HepG2 (cell line): ENCODE measurements at regions not wholly inside any gene's neighbourhood (a gene's known extent, or its start where the extent isn't known, plus 50 kb on each side); places are given as distances from the start of the nearest gene placed in this dataset.

Experiments used
- ATAC-seq: fragments of 200-7000 bp; cut with Tn5 transposase; 3 replicates; pipeline ENCODE4 v1.9.1; 2020; ENCODE audit warnings: mild to moderate bottlenecking, moderate library complexity
- BruUV-seq: library from RNA; stranded (reverse); fragments of 400-500 nt; replicated peaks from 2 replicates; lab custom pipeline; 2021; lab: Mats Ljungman, UMichigan
- CTCF ChIA-PET: fragments of 300-600 bp; formaldehyde crosslinking; extraction: SDS; loops from one replicate; lab custom pipeline; 2021; ENCODE audit warnings: low total read pairs, inconsistent platforms, low intra/inter-chr PET ratio; lab: Yijun Ruan, JAX
- POLR2A ChIA-PET: fragments of 350-600 bp; sonication (Branson Sonifier 250); formaldehyde crosslinking; loops from one replicate; lab custom pipeline; 2020; ENCODE audit warnings: antibody characterized with exemption, inconsistent platforms; lab: Yijun Ruan, JAX
- DNase-seq: peaks from one replicate; pipeline ENCODE4 v3.0.0-alpha.2; 2015; ENCODE audit warnings: low spot score
- FAIRE-seq: peaks from 3 replicates; lab custom pipeline; 2011; peaks lifted over from hg19 to GRCh38; lab: Jason Lieb, UNC
- H2AFZ ChIP-seq: one replicate; pipeline ENCODE4 v1.6.1; 2011; ENCODE audit warnings: low read length, inconsistent platforms
- H3K27ac ChIP-seq: fragments of 300-600 bp; 3 replicates; pipeline ENCODE4 v1.8.0; 2011; ENCODE audit warnings: mixed run types, mild to moderate bottlenecking, mixed read lengths, low read length, inconsistent platforms; ENCODE audit not compliant: insufficient read depth; ENCODE audit errors: extremely low read length
- H3K27me3 ChIP-seq, 2 experiments: fragments of 200-600 bp in 1 of 2; 2 replicates in 1 of 2; 3 replicates in 1 of 2; pipeline versions ENCODE4 v1.6.0 to v1.8.0; 2011; ENCODE audit warnings: low read length in 2 of 2, mild to moderate bottlenecking in 2 of 2, moderate library complexity in 2 of 2, inconsistent platforms in 1 of 2; ENCODE audit not compliant: insufficient read depth in 2 of 2, control insufficient read depth in 1 of 2
- H3K36me3 ChIP-seq, 2 experiments: fragments of 200-600 bp in 1 of 2; replicated peaks in 1 of 2; 2 replicates in 1 of 2; 3 replicates in 1 of 2; pipeline versions ENCODE4 v1.5.1 to v1.8.0; 2011; ENCODE audit warnings: low read length in 2 of 2, inconsistent platforms in 1 of 2; ENCODE audit not compliant: insufficient read depth in 2 of 2, control insufficient read depth in 1 of 2
- H3K4me1 ChIP-seq: 2 replicates; pipeline ENCODE4 v1.5.1; 2012; ENCODE audit warnings: low read length, inconsistent platforms; ENCODE audit not compliant: insufficient read depth
- H3K4me2 ChIP-seq: 2 replicates; pipeline ENCODE4 v1.6.0; 2011; ENCODE audit warnings: low read depth, low read length, inconsistent platforms
- H3K4me3 ChIP-seq, 3 experiments: fragments of 200-600 bp in 1 of 3; sonication (generic), shearing (Covaris generic) in 1 of 3; replicated peaks in 1 of 3; 2 replicates each; pipeline ENCODE4 v1.5.1; 2011 to 2016; ENCODE audit warnings: low read length in 3 of 3, inconsistent platforms in 2 of 3, low read depth in 2 of 3, mild to moderate bottlenecking in 2 of 3, control low read depth in 1 of 3, mixed read lengths in 1 of 3; ENCODE audit not compliant: insufficient read depth in 1 of 3
- H3K79me2 ChIP-seq: one replicate; pipeline ENCODE4 v1.6.1; 2011; ENCODE audit warnings: low read length, inconsistent platforms; ENCODE audit not compliant: insufficient read depth
- H3K9ac ChIP-seq: 2 replicates; pipeline ENCODE4 v1.6.0; 2011; ENCODE audit warnings: mild to moderate bottlenecking, low read depth, low read length, inconsistent platforms; ENCODE audit not compliant: insufficient read depth
- H3K9me3 ChIP-seq: 2 replicates; pipeline ENCODE4 v1.5.1; 2012; ENCODE audit warnings: mild to moderate bottlenecking, low read length
- H4K20me1 ChIP-seq: 2 replicates; pipeline ENCODE4 v1.6.0; 2011; ENCODE audit warnings: inconsistent platforms, mild to moderate bottlenecking, low read length, moderate library complexity; ENCODE audit not compliant: insufficient read depth
- CBX2 ChIP-seq, 2 experiments: fragments of 200-600 bp in 1 of 2; sonication (generic); formaldehyde crosslinking in 1 of 2; IDR thresholded peaks; 2 replicates each; pipeline versions ENCODE4 v1.7.0 to v1.8.1; 2018 to 2022; ENCODE audit warnings: low read depth in 2 of 2, low read length in 1 of 2, mild to moderate bottlenecking in 1 of 2, missing genetic modification reagents in 1 of 2
- ELK4 ChIP-seq: sonication (generic); formaldehyde crosslinking; IDR thresholded peaks from 2 replicates; pipeline ENCODE4 v1.9.0; 2021; ENCODE audit warnings: missing genetic modification reagents, borderline replicate concordance
- EZH2 ChIP-seq: conservative IDR thresholded peaks from 2 replicates; pipeline ENCODE4 v1.6.1; 2012; ENCODE audit warnings: mild to moderate bottlenecking, low read depth, low read length, moderate library complexity
- NFE2 ChIP-seq: sonication (generic); formaldehyde crosslinking; IDR thresholded peaks from 2 replicates; pipeline ENCODE4 v1.4.0; 2020; ENCODE audit warnings: missing genetic modification reagents
- RARG ChIP-seq: sonication (generic); formaldehyde crosslinking; IDR thresholded peaks from 2 replicates; pipeline ENCODE4 v1.4.0; 2020; ENCODE audit warnings: low read depth, mild to moderate bottlenecking, missing genetic modification reagents
- RNF219 ChIP-seq: sonication (generic); formaldehyde crosslinking; IDR thresholded peaks from 2 replicates; pipeline ENCODE4 v1.5.0; 2020; ENCODE audit warnings: mild to moderate bottlenecking, missing genetic modification reagents
- TAF1 ChIP-seq: sonication (generic); formaldehyde crosslinking; IDR thresholded peaks from 2 replicates; pipeline ENCODE4 v1.4.0; 2020; ENCODE audit warnings: missing genetic modification reagents
- ZEB1 ChIP-seq: IDR thresholded peaks from 2 replicates; pipeline ENCODE4 v1.6.1; 2012; ENCODE audit warnings: mild to moderate bottlenecking, low read depth, inconsistent platforms; ENCODE audit not compliant: insufficient replicate concordance
- ZFP91 ChIP-seq: sonication (generic); formaldehyde crosslinking; IDR thresholded peaks from 2 replicates; pipeline ENCODE4 v1.9.0; 2022; ENCODE audit warnings: missing genetic modification reagents, mild to moderate bottlenecking, borderline replicate concordance
- ZNF225 ChIP-seq: sonication (generic); formaldehyde crosslinking; IDR thresholded peaks from 2 replicates; pipeline ENCODE4 v1.4.0; 2020; ENCODE audit warnings: mild to moderate bottlenecking, missing genetic modification reagents
- ZNF530 ChIP-seq: sonication (generic); formaldehyde crosslinking; IDR thresholded peaks from 2 replicates; pipeline ENCODE4 v1.5.0; 2020; ENCODE audit warnings: low read depth, mild to moderate bottlenecking, missing genetic modification reagents
- ZNF605 ChIP-seq: sonication (generic); formaldehyde crosslinking; IDR thresholded peaks from 2 replicates; pipeline ENCODE4 v1.8.0; 2022; ENCODE audit warnings: mild to moderate bottlenecking, missing genetic modification reagents
- ZNF639 ChIP-seq: conservative IDR thresholded peaks from 2 replicates; pipeline ENCODE4 v1.6.1; 2018; ENCODE audit warnings: missing genetic modification reagents
- ZSCAN30 ChIP-seq: sonication (generic); formaldehyde crosslinking; IDR thresholded peaks from 2 replicates; pipeline ENCODE4 v1.5.0; 2020; ENCODE audit warnings: mild to moderate bottlenecking, missing genetic modification reagents
- WGBS: methylation state at CpG from one replicate; pipeline ENCODE4 v1.1.6; 2017; ENCODE audit warnings: low lambda C conversion rate; 5-methylcytosine and 5-hydroxymethylcytosine counted together
- in situ Hi-C: cut with HindIII; loops from 2 replicates; pipeline ENCODE4 v1.10.0; 2017; ENCODE audit warnings: low pct_unique_long_range_greater_than_20kb; ENCODE audit not compliant: extremely low pct_ligation_motif_present
- intact Hi-C: fragments of 100-400 bp; cut with micrococcal nuclease; formaldehyde crosslinking; loops from one replicate; pipeline ENCODE4 v1.10.0; 2022; ENCODE audit not compliant: unreplicated experiment

- Histone ChIP-seq H3K27ac (no peak overlapping the region), H3K4me1 (peaks cover 7% of the 10 kb centered on the region), H2AFZ (no peak overlapping the region), H3K4me3 (no peak overlapping the region), H3K9me3 (no peaks in the 10 kb centered on the region), H3K4me2 (no peak overlapping the region), H3K36me3 (no peaks in the 10 kb centered on the region), H4K20me1 (no peaks in the 10 kb centered on the region)
- DNase-seq (no peak), FAIRE-seq (no peak), ATAC-seq (no peak; the same call in 2 of the 3 replicates)
- BruUV-seq, result no TSS peak
- ChIA-PET POLR2A (no interaction called here), CTCF (no interaction called here)
- intact Hi-C loops, result no loop called here
- 39% methylated on average over 8 of the region's 10 CpGs for WGBS
- no peak for TF ChIP-seq NFE2 (CRISPR knock-in tag)
- no peak for TF ChIP-seq RARG
- TF ChIP-seq ZEB1, result no peak
- no peak for TF ChIP-seq EZH2
- TF ChIP-seq ZFP91 (CRISPR knock-in tag), result no peak
- TF ChIP-seq ZNF225 (CRISPR knock-in tag), result no peak
- TF ChIP-seq ZNF530, result no peak
- no peak for TF ChIP-seq ZNF639 (CRISPR knock-in tag)
- TF ChIP-seq ZSCAN30 (CRISPR knock-in tag), result no peak
- TF ChIP-seq ZNF605, result no peak
- TF ChIP-seq CBX2 (IDR thresholded peaks at IDR 0.05; ENCODE audit: low read depth, low read length), result no peak
- TF ChIP-seq CBX2 (CRISPR knock-in tag; IDR thresholded peaks at IDR 0.05; ENCODE audit: low read depth), result no peak
- TF ChIP-seq ELK4 (CRISPR knock-in tag), result no peak
- TF ChIP-seq TAF1, result no peak
- TF ChIP-seq RNF219, result no peak
- TF ChIP-seq, all 625 proteins: peak for 0
- Histone ChIP-seq H3K9ac (no peak overlapping the region), H3K27me3 (peaks cover 0 to 28% of the 10 kb centered on the region in 2 experiments; a peak in 3 of 5 replicates), H3K79me2 (no peaks in the 10 kb centered on the region)
- in situ Hi-C loops, result no loop called here
These were observed 65.2 kb upstream of the FZD7 start for GRCh38 chr2:201968476-201968875.
